ENCODE measurements at regions not wholly inside any gene's neighbourhood (a gene's known extent, or its start where the extent isn't known, plus 50 kb on each side); places are given as distances from the start of the nearest gene placed in this dataset.

DNA sequence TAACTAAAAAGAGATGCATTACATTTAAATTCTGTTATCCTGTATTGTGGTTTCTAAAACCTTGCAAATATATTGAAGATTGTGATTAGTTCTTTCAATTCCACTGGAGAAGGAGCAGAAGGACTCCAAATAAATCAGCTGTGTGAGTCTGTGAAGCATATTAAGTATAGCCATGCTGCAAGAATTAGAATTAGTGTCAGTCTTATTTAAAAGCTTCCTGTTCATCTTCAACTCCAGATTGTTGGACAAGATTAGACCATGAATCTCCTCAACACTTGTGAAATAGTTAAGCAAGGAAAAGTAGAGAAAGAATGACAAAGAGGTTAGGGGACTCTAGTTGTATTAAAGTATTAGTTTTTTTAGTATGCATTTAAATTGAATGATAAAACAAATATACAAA, 92.5 kb upstream of the LRP1B start:
- intact Hi-C loops (cut with micrococcal nuclease), result no loop called here
- H4K20me1 ChIP-seq (ENCODE audit: insufficient read depth, low read length), result no peaks in the 10 kb centered on the region
- H3K27ac ChIP-seq (ENCODE audit: low read depth in 1 of 2, low read length in 2 of 2), result no peak overlapping the region
- no peak overlapping the region for H3K4me3 ChIP-seq (replicated peaks in 1 of 3; ENCODE audit: low read depth in 2 of 3, low read length in 3 of 3)
- H3K27me3 Mint-ChIP-seq (ENCODE audit: low read depth in 3 of 3), result no peaks in the 10 kb centered on the region
- no peaks in the 10 kb centered on the region for H3K9me3 ChIP-seq (replicated peaks in 1 of 2; ENCODE audit: control insufficient read depth in 1 of 2, insufficient read depth in 1 of 2, low read length in 2 of 2)
- no peak overlapping the region for H3K9ac ChIP-seq (ENCODE audit: insufficient read depth, low read length, poor library complexity, severe bottlenecking)
- no peaks in the 10 kb centered on the region for H3K4me1 ChIP-seq (ENCODE audit: control insufficient read depth in 1 of 2, insufficient read depth in 2 of 2, low read length in 2 of 2)
- H3K36me3 ChIP-seq (replicated peaks in 1 of 2; ENCODE audit: control insufficient read depth in 1 of 2, insufficient read depth in 2 of 2, low read length in 2 of 2), result no peaks in the 10 kb centered on the region
- H3K9me3 Mint-ChIP-seq, result peaks cover 0 to 5% (median 3%) of the 10 kb centered on the region in 7 donors
- H2AFZ ChIP-seq (ENCODE audit: insufficient read depth, low read depth, low read length, poor library complexity, severe bottlenecking), result no peak overlapping the region
- H3K4me3 Mint-ChIP-seq, result no peak overlapping the region
- H3K27ac Mint-ChIP-seq, result no peak overlapping the region
- TF ChIP-seq, protein P1, sequence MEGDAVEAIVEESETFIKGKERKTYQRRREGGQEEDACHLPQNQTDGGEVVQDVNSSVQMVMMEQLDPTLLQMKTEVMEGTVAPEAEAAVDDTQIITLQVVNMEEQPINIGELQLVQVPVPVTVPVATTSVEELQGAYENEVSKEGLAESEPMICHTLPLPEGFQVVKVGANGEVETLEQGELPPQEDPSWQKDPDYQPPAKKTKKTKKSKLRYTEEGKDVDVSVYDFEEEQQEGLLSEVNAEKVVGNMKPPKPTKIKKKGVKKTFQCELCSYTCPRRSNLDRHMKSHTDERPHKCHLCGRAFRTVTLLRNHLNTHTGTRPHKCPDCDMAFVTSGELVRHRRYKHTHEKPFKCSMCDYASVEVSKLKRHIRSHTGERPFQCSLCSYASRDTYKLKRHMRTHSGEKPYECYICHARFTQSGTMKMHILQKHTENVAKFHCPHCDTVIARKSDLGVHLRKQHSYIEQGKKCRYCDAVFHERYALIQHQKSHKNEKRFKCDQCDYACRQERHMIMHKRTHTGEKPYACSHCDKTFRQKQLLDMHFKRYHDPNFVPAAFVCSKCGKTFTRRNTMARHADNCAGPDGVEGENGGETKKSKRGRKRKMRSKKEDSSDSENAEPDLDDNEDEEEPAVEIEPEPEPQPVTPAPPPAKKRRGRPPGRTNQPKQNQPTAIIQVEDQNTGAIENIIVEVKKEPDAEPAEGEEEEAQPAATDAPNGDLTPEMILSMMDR (IDR thresholded peaks at IDR 0.05), result no peak
- H3K79me2 ChIP-seq (ENCODE audit: insufficient read depth, low read length), result no peaks in the 10 kb centered on the region
- no peaks in the 10 kb centered on the region for H3K27me3 ChIP-seq (ENCODE audit: control insufficient read depth in 2 of 2, insufficient read depth in 2 of 2, low read length in 2 of 2)
- H3K36me3 Mint-ChIP-seq, result no peaks in the 10 kb centered on the region
- DNase-seq, result no peak
- H3K4me2 ChIP-seq (replicated peaks; ENCODE audit: extremely low read depth, low read length, poor library complexity, severe bottlenecking), result no peak overlapping the region
- no peaks in the 10 kb centered on the region for H3K4me1 Mint-ChIP-seq

DNA sequence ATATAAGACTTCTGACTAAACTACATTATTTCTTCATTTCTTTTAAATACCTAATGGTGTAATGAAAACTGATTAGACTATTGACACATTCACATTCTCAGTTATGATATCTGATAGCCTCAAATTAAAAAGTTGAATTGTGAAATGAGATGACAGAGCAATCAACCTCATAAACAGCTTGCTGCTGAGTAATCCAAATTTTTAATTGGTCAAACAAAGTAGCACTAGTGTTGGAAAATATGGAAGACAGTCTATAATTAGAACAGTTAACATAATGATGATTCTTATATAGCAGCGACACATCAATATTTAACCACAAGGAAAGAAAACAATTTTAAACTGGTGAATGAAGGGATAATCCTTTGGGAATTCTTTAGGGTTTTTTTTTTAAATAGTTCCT, 91.9 kb upstream of the LRP1B start:
- H3K4me3 Mint-ChIP-seq, result no peak overlapping the region

More for the DNA sequence above, 91.9 kb upstream of the LRP1B start:
- no peak overlapping the region for H3K9ac ChIP-seq (ENCODE audit: insufficient read depth, low read length, poor library complexity, severe bottlenecking)
- H3K79me2 ChIP-seq (ENCODE audit: insufficient read depth, low read length), result no peaks in the 10 kb centered on the region
- H3K9me3 Mint-ChIP-seq, result peaks cover under 1 to 5% (median 3%) of the 10 kb centered on the region in 7 donors
- H3K27me3 ChIP-seq (ENCODE audit: control insufficient read depth in 2 of 2, insufficient read depth in 2 of 2, low read length in 2 of 2), result no peaks in the 10 kb centered on the region
- H3K4me1 ChIP-seq (ENCODE audit: control insufficient read depth in 1 of 2, insufficient read depth in 2 of 2, low read length in 2 of 2), result no peaks in the 10 kb centered on the region
- no peaks in the 10 kb centered on the region for H4K20me1 ChIP-seq (ENCODE audit: insufficient read depth, low read length)
- H3K27ac ChIP-seq (ENCODE audit: low read depth in 1 of 2, low read length in 2 of 2), result no peak overlapping the region
- no peak overlapping the region for H3K4me2 ChIP-seq (replicated peaks; ENCODE audit: extremely low read depth, low read length, poor library complexity, severe bottlenecking)
- H3K36me3 ChIP-seq (replicated peaks in 1 of 2; ENCODE audit: control insufficient read depth in 1 of 2, insufficient read depth in 2 of 2, low read length in 2 of 2), result no peaks in the 10 kb centered on the region
- H2AFZ ChIP-seq (ENCODE audit: insufficient read depth, low read depth, low read length, poor library complexity, severe bottlenecking), result no peak overlapping the region
- H3K27me3 Mint-ChIP-seq (ENCODE audit: low read depth in 3 of 3), result no peaks in the 10 kb centered on the region
- TF ChIP-seq, protein P1 (IDR thresholded peaks at IDR 0.05), result no peak
- H3K36me3 Mint-ChIP-seq, result no peaks in the 10 kb centered on the region
- H3K9me3 ChIP-seq (replicated peaks in 1 of 2; ENCODE audit: control insufficient read depth in 1 of 2, insufficient read depth in 1 of 2, low read length in 2 of 2), result no peaks in the 10 kb centered on the region
- DNase-seq, result no peak
- no peak overlapping the region for H3K27ac Mint-ChIP-seq
- H3K4me1 Mint-ChIP-seq, result no peaks in the 10 kb centered on the region
- intact Hi-C loops (cut with micrococcal nuclease), result no loop called here
- WGBS (ENCODE audit: insufficient coverage), result no CpG with 5 or more reads among the region's 1 CpG
- no peak overlapping the region for H3K4me3 ChIP-seq (replicated peaks in 1 of 3; ENCODE audit: low read depth in 2 of 3, low read length in 3 of 3)
